NCI-H2107 treated with DMSO at 0.1 percent for 48 hours (cell line): ENCODE measurements at regions not wholly inside any gene's neighbourhood (a gene's known extent, or its start where the extent isn't known, plus 50 kb on each side); places are given as distances from the start of the nearest gene placed in this dataset.

Source experiments
- DNase-seq: peaks from one replicate; lab custom pipeline; 2025; ENCODE audit not compliant: unreplicated experiment; lab: John Stamatoyannopoulos, UW

DNA sequence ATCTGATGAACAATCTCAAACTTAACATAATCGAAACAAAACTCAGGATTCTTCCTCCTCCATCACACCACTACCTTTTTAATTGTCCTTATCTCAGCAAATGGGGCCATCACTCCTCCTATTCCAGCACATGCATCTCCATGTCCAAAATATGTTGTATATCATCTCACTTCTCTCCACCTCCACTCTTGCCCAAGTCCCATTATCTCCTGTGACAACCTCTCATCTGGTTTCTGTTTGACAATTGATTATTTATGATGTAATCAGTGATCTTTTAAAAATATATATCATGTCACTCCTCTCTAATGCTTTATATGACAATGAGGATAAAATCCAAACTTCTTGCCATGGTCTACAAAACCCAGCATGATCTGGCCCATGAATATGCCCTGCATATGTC is 200.8 kb upstream of the HMGA2 start:
- DNase-seq, result no peak

- no peak for DNase-seq
These were observed 199.7 kb upstream of the HMGA2 start for GRCh38 chr12:65624554-65625086.

DNA sequence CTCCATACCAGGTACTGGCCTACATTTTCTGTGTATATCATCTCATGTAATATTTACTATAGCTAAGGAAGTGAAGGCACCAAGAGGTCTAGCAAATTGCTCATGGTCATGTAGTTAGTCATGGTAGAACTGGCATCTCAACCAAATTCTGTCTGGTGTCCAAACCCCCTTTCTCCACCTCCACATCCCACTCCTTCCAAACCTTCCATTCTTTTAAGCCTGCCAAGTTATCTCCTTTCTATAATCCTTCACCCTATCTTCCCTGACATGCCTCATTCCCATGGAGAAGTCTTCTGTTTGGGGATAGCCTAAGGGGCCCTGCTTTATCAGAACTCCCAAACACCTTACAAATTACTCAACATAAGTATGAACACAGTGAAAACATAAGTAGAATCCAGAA is 196.2 kb upstream of the HMGA2 start:
- DNase-seq, result no peak

- no peak for DNase-seq
These were observed 193.7 kb upstream of the HMGA2 start for GRCh38 chr12:65630555-65630954.

DNA sequence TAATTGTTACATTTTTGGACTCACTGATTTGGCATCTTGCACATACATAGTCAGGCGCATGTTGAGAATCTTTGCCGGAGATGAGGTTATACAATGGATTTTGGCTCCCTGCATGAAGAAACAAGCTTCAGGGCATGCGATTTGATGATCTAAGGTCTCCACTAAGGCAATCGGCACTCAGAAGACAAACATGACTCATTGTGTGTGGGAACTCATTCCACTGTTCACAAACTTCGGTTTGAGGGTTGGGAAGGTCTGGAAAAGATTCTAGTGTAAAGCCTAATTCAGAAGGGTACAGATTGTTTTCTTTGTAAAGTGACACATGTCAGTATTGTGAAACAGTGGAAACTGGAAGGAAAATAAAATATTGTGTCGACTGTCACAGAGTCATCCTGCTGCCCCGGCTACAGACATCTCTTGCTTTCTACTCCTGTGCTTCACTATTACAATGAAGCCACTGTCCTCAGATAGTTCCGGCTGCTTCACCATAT is 192.6 kb upstream of the HMGA2 start:
- DNase-seq, result no peak

- DNase-seq, result no peak
These were observed 192.0 kb upstream of the HMGA2 start for GRCh38 chr12:65632131-65632855.

DNA sequence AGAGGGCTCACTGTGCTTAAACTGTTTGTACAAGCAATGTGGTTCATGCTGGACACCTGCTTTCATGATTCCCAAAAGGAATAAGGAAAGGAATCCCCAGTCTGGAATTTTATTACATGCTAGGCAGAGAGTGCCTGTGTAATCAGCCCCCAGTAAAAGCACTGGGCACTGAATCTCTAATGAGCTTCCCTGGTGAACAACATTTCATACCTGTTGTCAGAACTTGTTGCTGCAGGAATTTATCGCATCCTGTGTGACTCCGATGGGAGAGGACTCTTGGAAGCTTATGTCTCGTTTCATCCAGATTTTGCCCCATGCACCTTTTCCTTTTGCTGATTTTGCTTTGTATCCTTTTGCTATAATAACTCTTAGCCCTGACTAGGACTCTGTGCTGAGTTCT is 190.2 kb upstream of the HMGA2 start:
- DNase-seq, result no peak

DNA sequence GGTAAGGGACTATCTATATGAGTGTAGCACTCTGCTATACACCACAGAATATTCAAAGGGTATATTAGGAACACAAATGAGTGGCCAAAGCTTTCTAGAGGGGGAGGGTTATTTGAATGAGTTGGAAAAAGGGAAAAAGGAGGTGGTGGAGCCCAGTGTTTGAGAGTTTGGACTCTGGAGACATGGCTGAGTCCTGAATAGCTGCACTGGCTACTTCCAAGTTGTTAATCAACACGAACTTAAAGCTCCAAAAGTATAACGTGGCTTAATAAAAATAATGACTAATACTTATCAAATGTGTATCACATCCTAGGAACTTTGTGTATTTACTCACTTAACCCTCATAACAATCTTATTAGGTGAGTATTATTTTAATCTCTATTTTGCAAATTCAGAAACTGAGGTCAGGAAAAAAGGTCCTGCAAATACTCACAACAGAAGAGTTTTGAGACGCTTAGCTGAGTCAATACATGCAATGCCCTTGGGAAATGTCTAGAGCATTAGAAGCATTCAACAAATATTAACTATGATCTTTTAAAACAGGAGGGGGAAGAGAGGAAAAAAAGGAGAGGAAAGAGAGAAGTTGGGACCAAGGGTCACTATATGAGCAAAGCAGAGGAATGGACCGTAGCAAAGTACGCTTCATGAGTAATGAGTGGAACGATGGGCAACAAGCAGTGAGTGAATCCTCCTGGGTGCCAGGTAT is 189.5 kb upstream of the HMGA2 start:
- no peak for DNase-seq

- DNase-seq, result no peak
These were observed 187.8 kb upstream of the HMGA2 start for GRCh38 chr12:65636436-65636835.

GRCh38 chr12:65637150-65637549 is 187.1 kb upstream of the HMGA2 start:
- no peak for DNase-seq

GRCh38 chr12:65637774-65638173 is 186.5 kb upstream of the HMGA2 start:
- no peak for DNase-seq

DNA sequence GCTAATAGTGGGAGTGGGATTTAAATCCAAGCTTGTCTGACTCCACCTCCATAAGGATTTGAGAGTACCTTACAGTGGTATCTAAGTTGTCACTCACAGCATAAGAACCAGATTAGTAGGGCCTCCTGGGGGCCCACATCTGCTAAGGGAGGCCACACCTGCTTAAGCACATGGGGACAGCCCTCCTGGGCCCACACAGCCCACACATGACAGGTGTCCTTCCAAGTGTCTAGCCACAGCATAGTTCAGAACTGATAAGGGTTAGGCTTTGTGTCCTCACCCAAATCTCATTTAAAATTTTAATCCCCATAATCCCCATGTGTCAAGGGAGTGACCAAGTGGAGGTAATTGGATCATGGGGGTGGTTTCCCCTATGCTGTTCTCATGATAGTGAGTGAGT is 186.0 kb upstream of the HMGA2 start:
- DNase-seq, result no peak

DNA sequence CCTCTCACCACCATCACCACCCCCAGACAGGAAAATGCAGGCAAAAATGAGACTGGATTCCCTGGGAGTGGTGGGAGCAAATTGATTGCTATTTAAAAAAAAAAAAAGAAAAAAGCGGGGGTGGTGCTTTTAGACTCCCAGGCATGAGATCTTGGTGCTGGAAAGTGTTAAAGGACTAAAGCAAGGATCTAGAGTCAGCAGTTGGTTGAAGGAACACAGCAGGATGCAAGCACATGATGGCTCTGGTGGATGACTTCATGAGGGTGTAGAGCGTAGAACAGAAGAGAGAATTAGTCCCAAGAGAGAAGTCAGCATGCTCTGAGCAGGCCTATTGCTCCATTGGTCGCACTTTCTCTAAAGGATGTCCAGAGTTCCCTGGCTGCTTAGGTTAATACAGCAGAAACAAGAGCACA is 183.8 kb upstream of the HMGA2 start:
- no peak for DNase-seq

DNA sequence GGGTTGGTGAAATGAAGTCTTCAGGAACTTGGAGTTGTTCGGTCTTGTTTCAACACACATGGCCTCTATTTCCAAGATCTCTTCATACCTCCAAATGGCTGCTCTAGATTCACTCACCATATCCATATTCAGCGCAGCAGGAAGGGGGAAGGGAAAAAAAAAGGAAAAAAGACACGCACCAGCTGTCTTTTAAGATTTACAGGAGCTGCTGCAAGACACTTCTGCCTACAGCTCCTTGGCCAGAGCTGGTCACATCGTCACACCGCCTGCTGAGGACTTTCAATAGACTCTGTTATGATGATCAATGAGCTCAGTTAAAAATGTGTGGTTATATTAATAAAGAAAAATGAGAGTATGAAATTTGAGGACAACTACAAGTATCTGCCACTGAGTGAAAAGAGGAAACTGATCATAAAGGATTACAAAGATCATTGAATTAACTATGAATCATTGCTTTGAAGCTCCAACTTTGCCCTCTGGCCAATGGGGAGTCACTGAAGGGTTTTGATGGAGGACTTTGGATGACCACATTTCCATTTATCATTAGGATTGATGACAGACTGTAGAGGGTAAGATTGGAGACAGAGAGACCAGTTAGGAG is 182.1 kb upstream of the HMGA2 start:
- DNase-seq, result no peak

GRCh38 chr12:65643171-65643570 is 181.1 kb upstream of the HMGA2 start:
- no peak for DNase-seq

- no peak for DNase-seq
These were observed 180.5 kb upstream of the HMGA2 start for GRCh38 chr12:65643595-65644386.

DNA sequence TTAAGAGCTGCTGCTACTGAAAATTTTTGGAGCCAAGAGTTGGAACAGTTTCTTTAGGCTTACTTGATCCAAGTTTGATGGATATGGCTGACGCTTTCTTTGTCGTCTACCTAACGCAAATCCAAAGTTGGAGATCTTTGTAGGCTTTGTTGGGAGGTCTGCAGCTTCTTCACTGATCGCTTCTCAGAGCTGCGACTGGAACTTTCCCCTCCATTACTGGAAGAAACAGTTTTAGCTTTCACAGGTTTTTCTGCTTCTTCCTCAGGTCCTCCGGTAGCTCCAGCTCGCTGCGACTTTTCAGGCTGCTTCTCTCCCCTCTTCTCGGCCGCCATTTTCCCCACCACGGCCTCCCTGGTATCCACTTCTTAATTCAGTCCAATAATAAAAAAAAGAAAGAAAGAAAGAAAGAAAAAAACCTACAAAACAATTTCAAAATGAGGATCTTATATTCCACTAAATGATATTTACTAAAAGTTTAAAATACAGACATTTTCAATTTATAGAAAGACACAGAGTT is 178.1 kb upstream of the HMGA2 start:
- no peak for DNase-seq

GRCh38 chr12:65647074-65647473 is 177.2 kb upstream of the HMGA2 start:
- DNase-seq, result no peak

- DNase-seq, result no peak
These were observed 175.8 kb upstream of the HMGA2 start for GRCh38 chr12:65648461-65648860.

GRCh38 chr12:65649126-65649525 is 175.2 kb upstream of the HMGA2 start:
- no peak for DNase-seq

GRCh38 chr12:65651060-65651459 is 173.2 kb upstream of the HMGA2 start:
- no peak for DNase-seq
